Lower leg skin (tissue), 4 donors: ENCODE measurements at regions not wholly inside any gene's neighbourhood (a gene's known extent, or its start where the extent isn't known, plus 50 kb on each side); places are given as distances from the start of the nearest gene placed in this dataset.

Experiments
- DNase-seq, 2 donors: peaks; one replicate each; pipeline ENCODE4 v3.0.0-alpha.2; 2019; ENCODE audit warnings: low spot score in 2 of 2
- H3K4me3 ChIP-seq: fragments of 200-600 bp; sonication (generic); 2 replicates; pipeline ENCODE4 v1.5.1; 2017; ENCODE audit warnings: mild to moderate bottlenecking, low read depth; ENCODE audit not compliant: poor library complexity, severe bottlenecking
- CTCF ChIP-seq, 3 donors: fragments of 450-650 bp; IDR thresholded peaks; one replicate each; pipeline ENCODE4 v1.5.1; 2016; ENCODE audit warnings: antibody characterized with exemption in 3 of 3, mild to moderate bottlenecking in 3 of 3, moderate library complexity in 2 of 3
- POLR2A ChIP-seq, 2 donors: fragments of 450-650 bp; IDR thresholded peaks; one replicate each; pipeline ENCODE4 v1.6.1; 2016 to 2017; ENCODE audit warnings: antibody characterized with exemption in 2 of 2, mild to moderate bottlenecking in 1 of 2, moderate library complexity in 1 of 2
- WGBS, 2 donors: methylation state at CpG; one replicate each; pipeline ENCODE4 v1.1.5; 2018; 5-methylcytosine and 5-hydroxymethylcytosine counted together
- intact Hi-C: fragments of 100-400 bp; cut with DNase I; formaldehyde crosslinking; loops from one replicate; pipeline ENCODE4 v1.15.0; 2023; ENCODE audit warnings: low total_unique reads

GRCh38 chr6:113353392-113353791 is 503.8 kb upstream of the MARCKS start:
- WGBS, 2 donors, result 78 to 88% methylated on average over 2 of the region's 2 CpGs
- H3K4me3 ChIP-seq, result no peak overlapping the region
- intact Hi-C loops, result no loop called here
- no peak for DNase-seq
- TF ChIP-seq POLR2A (IDR thresholded peaks at IDR 0.05) (no peak), CTCF (IDR thresholded peaks at IDR 0.05) (no peak)

- DNase-seq, result no peak
- H3K4me3 ChIP-seq, result no peak overlapping the region
- TF ChIP-seq CTCF (IDR thresholded peaks at IDR 0.05) (no peak), POLR2A (IDR thresholded peaks at IDR 0.05) (no peak)
- intact Hi-C loops, result no loop called here
- 80 to 81% methylated on average over 6 of the region's 6 CpGs for WGBS, 2 donors
Observed at GRCh38 chr6:113354204-113354895, 502.8 kb upstream of the MARCKS start.

DNA sequence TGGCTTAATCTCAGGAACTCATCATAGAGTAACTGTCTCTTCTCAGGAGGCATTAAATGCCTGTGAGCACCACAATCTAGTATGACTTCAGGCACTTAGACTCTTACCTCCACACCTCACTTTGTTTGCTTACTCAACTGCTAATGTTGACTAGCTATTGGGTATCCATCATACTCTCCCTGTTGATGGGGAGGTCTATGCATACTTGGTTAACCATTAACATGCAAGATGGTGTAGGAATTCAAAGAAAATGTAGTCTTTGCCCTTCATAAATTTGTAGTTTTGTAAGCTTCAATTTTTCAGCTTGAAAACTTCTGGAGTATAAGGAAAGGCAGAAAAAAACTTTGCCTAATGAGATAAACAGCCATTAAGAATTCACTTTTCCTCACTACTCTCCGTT is 501.0 kb upstream of the MARCKS start:
- WGBS, 2 donors, result 83 to 88% methylated on average over 1 of the region's 1 CpG
- H3K4me3 ChIP-seq, result no peak overlapping the region
- TF ChIP-seq CTCF (IDR thresholded peaks at IDR 0.05), result no peak
- no peak for TF ChIP-seq POLR2A (IDR thresholded peaks at IDR 0.05)
- intact Hi-C loops, result no loop called here
- no peak for DNase-seq

- H3K4me3 ChIP-seq, result no peak overlapping the region
- DNase-seq, result no peak
- 84 to 85% methylated on average over 4 of the region's 4 CpGs for WGBS, 2 donors
- TF ChIP-seq CTCF (IDR thresholded peaks at IDR 0.05) (no peak), POLR2A (IDR thresholded peaks at IDR 0.05) (no peak)
- intact Hi-C loops, result no loop called here
Observed at GRCh38 chr6:113357041-113357440, 500.1 kb upstream of the MARCKS start.

DNA sequence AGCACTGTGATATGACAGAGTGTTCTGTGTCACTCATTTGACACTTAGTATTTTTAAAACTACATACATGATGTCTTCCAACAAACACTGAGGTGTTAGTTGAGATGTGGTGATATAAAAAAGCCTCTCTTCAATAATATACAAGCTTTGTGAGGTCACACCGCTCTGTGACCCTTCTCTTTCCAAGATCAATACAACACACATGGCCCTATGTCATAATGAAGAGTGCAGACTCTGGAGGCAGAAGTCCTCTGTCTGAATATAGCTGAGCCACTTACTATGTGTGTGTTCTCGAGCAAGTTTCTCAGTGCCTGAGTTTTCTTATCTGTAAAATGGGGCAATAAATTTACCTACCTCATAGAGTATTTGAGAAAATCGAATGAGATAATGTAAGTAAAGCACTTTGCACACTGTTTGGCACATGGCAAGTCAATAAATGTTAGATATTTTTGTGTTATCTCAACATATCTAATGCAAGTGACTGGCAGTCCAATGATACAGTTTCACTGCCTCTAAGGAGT is 499.0 kb upstream of the MARCKS start:
- no peak for TF ChIP-seq POLR2A (IDR thresholded peaks at IDR 0.05)
- no peak for TF ChIP-seq CTCF (IDR thresholded peaks at IDR 0.05)
- 91 to 93% methylated on average over 3 of the region's 3 CpGs for WGBS, 2 donors
- intact Hi-C loops, result no loop called here
- DNase-seq, result no peak
- H3K4me3 ChIP-seq, result no peak overlapping the region
